ENCODE measurements at regions not wholly inside any gene's neighbourhood (a gene's known extent, or its start where the extent isn't known, plus 50 kb on each side); places are given as distances from the start of the nearest gene placed in this dataset.
"Not testable (repeated sequence)": the region's sequence is repeated elsewhere in the genome, so short reads cannot be mapped to it uniquely, and the experiment has no call there.

GRCh38 chr6:119834418-119834817, 484.9 kb upstream of the MAN1A1 start:
- Histone ChIP-seq H3K27ac (no peak overlapping the region), H3K9me3 (no peaks in the 10 kb centered on the region), H3K27me3 (no peaks in the 10 kb centered on the region), H3K4me3 (no peak overlapping the region), H3K4me1 (no peaks in the 10 kb centered on the region), H3K36me3 (no peaks in the 10 kb centered on the region)
- no peak for DNase-seq
- TF ChIP-seq POLR2A (IDR thresholded peaks at IDR 0.05) (no peak), CTCF (IDR thresholded peaks at IDR 0.05) (no peak)

GRCh38 chr6:119832411-119832810, 482.9 kb upstream of the MAN1A1 start:
- no peak for TF ChIP-seq CTCF (IDR thresholded peaks at IDR 0.05)
- TF ChIP-seq POLR2A (IDR thresholded peaks at IDR 0.05), result no peak
- Histone ChIP-seq H3K27me3 (no peaks in the 10 kb centered on the region), H3K36me3 (no peaks in the 10 kb centered on the region), H3K4me3 (no peak overlapping the region), H3K27ac (no peak overlapping the region), H3K4me1 (no peaks in the 10 kb centered on the region), H3K9me3 (no peaks in the 10 kb centered on the region)
- DNase-seq, result no peak

GRCh38 chr6:119830494-119831295, 481.1 kb upstream of the MAN1A1 start:
- Histone ChIP-seq H3K27ac (no peak overlapping the region), H3K4me3 (no peak overlapping the region), H3K27me3 (no peaks in the 10 kb centered on the region), H3K4me1 (no peaks in the 10 kb centered on the region), H3K9me3 (no peaks in the 10 kb centered on the region), H3K36me3 (no peaks in the 10 kb centered on the region)
- DNase-seq, result no peak
- no peak for TF ChIP-seq POLR2A (IDR thresholded peaks at IDR 0.05)
- no peak for TF ChIP-seq CTCF (IDR thresholded peaks at IDR 0.05)

DNA sequence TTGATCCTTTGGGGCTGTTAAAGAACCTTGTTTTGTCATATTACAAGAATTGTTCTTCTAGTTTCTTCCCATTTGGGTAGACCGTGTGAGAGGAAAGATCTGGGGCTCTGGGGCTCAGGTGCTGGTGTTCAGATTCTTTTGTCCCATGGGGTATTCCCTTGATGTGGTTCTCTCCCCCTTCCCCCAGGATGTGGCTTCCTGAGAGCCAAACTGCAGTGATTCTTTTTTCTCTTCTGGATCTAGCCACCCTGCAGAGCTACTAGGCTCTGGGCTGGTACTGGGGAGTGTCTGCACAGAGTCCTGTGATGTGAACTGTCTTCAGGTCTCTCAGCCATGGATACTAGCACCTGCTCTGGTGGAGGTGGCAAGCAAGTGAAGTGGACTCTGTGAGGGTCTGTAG, 480.5 kb upstream of the MAN1A1 start:
- no peaks in the 10 kb centered on the region for H3K9me3 ChIP-seq
- no peak overlapping the region for H3K27ac ChIP-seq
- DNase-seq, result no peak
- H3K27me3 ChIP-seq, result no peaks in the 10 kb centered on the region
- H3K4me1 ChIP-seq, result no peaks in the 10 kb centered on the region
- no peak for TF ChIP-seq POLR2A (IDR thresholded peaks at IDR 0.05)
- no peak for TF ChIP-seq CTCF (IDR thresholded peaks at IDR 0.05)
- no peak overlapping the region for H3K4me3 ChIP-seq
- no peaks in the 10 kb centered on the region for H3K36me3 ChIP-seq

DNA sequence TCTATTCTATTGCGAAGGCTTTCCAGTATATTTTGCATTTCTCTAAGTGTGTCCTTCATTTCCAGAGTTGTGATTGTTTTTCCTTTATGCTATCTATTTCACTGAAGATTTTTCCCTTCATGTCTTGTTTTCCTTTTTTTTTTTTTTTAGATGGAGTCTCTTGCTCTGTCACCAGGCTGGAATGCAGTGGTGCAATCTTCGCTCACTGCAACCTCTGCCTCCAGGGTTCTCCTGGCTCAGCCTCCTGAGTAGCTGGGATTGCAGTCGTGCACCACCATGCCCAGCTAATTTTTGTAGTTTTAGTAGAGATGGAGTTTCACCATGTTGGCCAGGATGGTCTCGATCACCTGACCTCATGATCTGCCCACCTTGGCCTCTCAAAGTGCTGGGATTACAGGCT, 479.9 kb upstream of the MAN1A1 start:
- not testable (repeated sequence) for H3K9me3 ChIP-seq, H3K27ac ChIP-seq, H3K27me3 ChIP-seq, DNase-seq, H3K4me3 ChIP-seq, H3K36me3 ChIP-seq, H3K4me1 ChIP-seq

DNA sequence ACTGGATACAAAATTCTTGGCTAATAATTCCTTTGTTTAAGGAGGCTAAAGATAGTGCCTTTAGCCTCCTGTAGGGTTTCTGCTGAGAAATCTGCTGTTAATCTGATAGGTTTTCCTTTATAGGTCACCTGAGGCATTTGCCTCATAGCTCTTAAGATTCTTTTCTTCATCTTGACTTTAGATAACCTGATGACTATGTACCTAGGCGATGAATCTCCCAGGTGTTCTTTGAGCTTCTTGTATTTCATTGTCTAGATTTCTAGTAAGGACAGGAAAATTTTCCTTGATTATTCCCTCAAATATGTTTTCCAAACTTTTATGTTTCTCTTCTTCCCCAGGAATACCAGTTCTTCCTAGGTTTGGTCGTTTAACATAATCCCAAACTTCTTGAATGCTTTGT, 479.4 kb upstream of the MAN1A1 start:
- H3K27ac ChIP-seq, result no peak overlapping the region
- no peaks in the 10 kb centered on the region for H3K9me3 ChIP-seq
- no peaks in the 10 kb centered on the region for H3K4me1 ChIP-seq
- H3K4me3 ChIP-seq, result no peak overlapping the region
- no peak for DNase-seq
- no peaks in the 10 kb centered on the region for H3K27me3 ChIP-seq
- TF ChIP-seq POLR2A (IDR thresholded peaks at IDR 0.05), result no peak
- TF ChIP-seq CTCF (IDR thresholded peaks at IDR 0.05), result no peak
- H3K36me3 ChIP-seq, result no peaks in the 10 kb centered on the region

Data from Peyer's patch (tissue), 4 donors.